Smooth muscle cell (in vitro differentiated cells): ENCODE measurements at regions not wholly inside any gene's neighbourhood (a gene's known extent, or its start where the extent isn't known, plus 50 kb on each side); places are given as distances from the start of the nearest gene placed in this dataset.

Experiments
- DNase-seq: peaks from one replicate; lab custom pipeline; 2025; ENCODE audit not compliant: unreplicated experiment; lab: John Stamatoyannopoulos, UW
- H2AFZ ChIP-seq: fragments of 200-600 bp; sonication (generic); 2 replicates; pipeline ENCODE4 v1.6.0; 2016; ENCODE audit warnings: antibody characterized with exemption, low read depth, mild to moderate bottlenecking
- H3F3A ChIP-seq: fragments of 200-600 bp; sonication (generic); 2 replicates; pipeline ENCODE4 v1.6.0; 2017; ENCODE audit warnings: antibody characterized with exemption, low read depth
- H3K27ac ChIP-seq: fragments of 200-600 bp; sonication (generic); 2 replicates; pipeline ENCODE4 v1.5.1; 2016; ENCODE audit warnings: low read depth, mild to moderate bottlenecking
- H3K27me3 ChIP-seq: fragments of 200-600 bp; sonication (generic); 2 replicates; pipeline ENCODE4 v1.6.1; 2016; ENCODE audit warnings: low read depth, mild to moderate bottlenecking
- H3K36me3 ChIP-seq: fragments of 200-600 bp; sonication (generic); 2 replicates; pipeline ENCODE4 v1.5.1; 2016; ENCODE audit warnings: low read depth
- H3K4me1 ChIP-seq: fragments of 200-600 bp; sonication (generic); 2 replicates; pipeline ENCODE4 v1.5.1; 2016; ENCODE audit warnings: low read depth
- H3K4me2 ChIP-seq: fragments of 200-600 bp; sonication (generic); 2 replicates; pipeline ENCODE4 v1.6.0; 2016; ENCODE audit warnings: mild to moderate bottlenecking
- H3K4me3 ChIP-seq: fragments of 200-600 bp; sonication (generic); 2 replicates; pipeline ENCODE4 v1.5.1; 2016; ENCODE audit warnings: mild to moderate bottlenecking
- H3K79me2 ChIP-seq: fragments of 200-600 bp; sonication (generic); 2 replicates; pipeline ENCODE4 v1.6.0; 2016; ENCODE audit warnings: low read depth, mild to moderate bottlenecking
- H3K9ac ChIP-seq: fragments of 200-600 bp; sonication (generic); 2 replicates; pipeline ENCODE4 v1.6.0; 2016; ENCODE audit warnings: low read depth
- H3K9me3 ChIP-seq: fragments of 200-600 bp; sonication (generic); replicated peaks from 2 replicates; pipeline ENCODE4 v1.5.1; 2016; ENCODE audit warnings: low read depth
- H4K20me1 ChIP-seq: fragments of 200-600 bp; sonication (generic); 2 replicates; pipeline ENCODE4 v1.6.0; 2016; ENCODE audit warnings: low read depth
- CTCF ChIP-seq: fragments of 200-600 bp; sonication (generic); IDR thresholded peaks from 2 replicates; pipeline ENCODE4 v1.5.1; 2017; ENCODE audit warnings: borderline replicate concordance, mild to moderate bottlenecking, antibody characterized with exemption; ENCODE audit not compliant: insufficient read depth, poor library complexity, severe bottlenecking
- WGBS: methylation state at CpG from one replicate; pipeline ENCODE4 v1.1.7; 2016; ENCODE audit warnings: low lambda C conversion rate; 5-methylcytosine and 5-hydroxymethylcytosine counted together

- no peaks in the 10 kb centered on the region for H3K4me1 ChIP-seq
- H2AFZ ChIP-seq, result no peak overlapping the region
- no peak overlapping the region for H3K27ac ChIP-seq
- peak; percentile 22 for TF ChIP-seq CTCF
- no peak overlapping the region for H3K4me2 ChIP-seq
- WGBS, result 52% methylated on average over 3 of the region's 3 CpGs
- H3K27me3 ChIP-seq, result no peaks in the 10 kb centered on the region
- H3K4me3 ChIP-seq, result no peak overlapping the region
- no peaks in the 10 kb centered on the region for H3K9me3 ChIP-seq
- H3K79me2 ChIP-seq, result no peaks in the 10 kb centered on the region
- H3F3A ChIP-seq, result no peaks in the 10 kb centered on the region
- no peaks in the 10 kb centered on the region for H4K20me1 ChIP-seq
- DNase-seq, result no peak
- H3K36me3 ChIP-seq, result no peaks in the 10 kb centered on the region
- H3K9ac ChIP-seq, result no peak overlapping the region
These were observed 94.6 kb downstream of the ZPLD1 start for GRCh38 chr3:102529452-102529851.

GRCh38 chr3:102530415-102531181, 95.8 kb downstream of the ZPLD1 start:
- 40% methylated on average over 4 of the region's 4 CpGs for WGBS
- no peak for TF ChIP-seq CTCF
- Histone ChIP-seq H3K36me3 (no peaks in the 10 kb centered on the region), H3K27ac (peak overlapping the region; percentile 59), H3K27me3 (no peaks in the 10 kb centered on the region), H3K4me2 (no peak overlapping the region), H4K20me1 (no peaks in the 10 kb centered on the region), H3K4me3 (no peak overlapping the region), H3K9ac (no peak overlapping the region), H3K79me2 (no peaks in the 10 kb centered on the region), H3K4me1 (no peaks in the 10 kb centered on the region), H2AFZ (no peak overlapping the region), H3K9me3 (no peaks in the 10 kb centered on the region), H3F3A (no peaks in the 10 kb centered on the region)
- DNase-seq, result no peak

GRCh38 chr3:102531686-102532085, 96.9 kb downstream of the ZPLD1 start:
- no peaks in the 10 kb centered on the region for H3K36me3 ChIP-seq
- no peaks in the 10 kb centered on the region for H3K9me3 ChIP-seq
- H3K79me2 ChIP-seq, result no peaks in the 10 kb centered on the region
- no peaks in the 10 kb centered on the region for H3F3A ChIP-seq
- H3K27ac ChIP-seq, result no peak overlapping the region
- H4K20me1 ChIP-seq, result no peaks in the 10 kb centered on the region
- no peak overlapping the region for H3K4me3 ChIP-seq
- peaks cover 3% of the 10 kb centered on the region for H3K4me1 ChIP-seq
- DNase-seq, result no peak
- H3K4me2 ChIP-seq, result no peak overlapping the region
- H2AFZ ChIP-seq, result no peak overlapping the region
- no peak overlapping the region for H3K9ac ChIP-seq
- H3K27me3 ChIP-seq, result no peaks in the 10 kb centered on the region
- no peak for TF ChIP-seq CTCF

GRCh38 chr3:102532901-102533300, 98.1 kb downstream of the ZPLD1 start:
- Histone ChIP-seq H3K9me3 (no peaks in the 10 kb centered on the region), H3K4me3 (no peak overlapping the region), H3K27ac (peak overlapping the region; percentile 33), H3K4me1 (peaks cover 3% of the 10 kb centered on the region), H3F3A (no peaks in the 10 kb centered on the region), H3K9ac (no peak overlapping the region), H3K36me3 (no peaks in the 10 kb centered on the region), H2AFZ (no peak overlapping the region), H3K4me2 (peak overlapping the region; percentile 49), H4K20me1 (no peaks in the 10 kb centered on the region), H3K79me2 (no peaks in the 10 kb centered on the region), H3K27me3 (no peaks in the 10 kb centered on the region)
- TF ChIP-seq CTCF, result no peak
- DNase-seq, result no peak
- WGBS, result 56% methylated on average over 3 of the region's 3 CpGs
